ENCODE measurements at regions not wholly inside any gene's neighbourhood (a gene's known extent, or its start where the extent isn't known, plus 50 kb on each side); places are given as distances from the start of the nearest gene placed in this dataset.

DNA sequence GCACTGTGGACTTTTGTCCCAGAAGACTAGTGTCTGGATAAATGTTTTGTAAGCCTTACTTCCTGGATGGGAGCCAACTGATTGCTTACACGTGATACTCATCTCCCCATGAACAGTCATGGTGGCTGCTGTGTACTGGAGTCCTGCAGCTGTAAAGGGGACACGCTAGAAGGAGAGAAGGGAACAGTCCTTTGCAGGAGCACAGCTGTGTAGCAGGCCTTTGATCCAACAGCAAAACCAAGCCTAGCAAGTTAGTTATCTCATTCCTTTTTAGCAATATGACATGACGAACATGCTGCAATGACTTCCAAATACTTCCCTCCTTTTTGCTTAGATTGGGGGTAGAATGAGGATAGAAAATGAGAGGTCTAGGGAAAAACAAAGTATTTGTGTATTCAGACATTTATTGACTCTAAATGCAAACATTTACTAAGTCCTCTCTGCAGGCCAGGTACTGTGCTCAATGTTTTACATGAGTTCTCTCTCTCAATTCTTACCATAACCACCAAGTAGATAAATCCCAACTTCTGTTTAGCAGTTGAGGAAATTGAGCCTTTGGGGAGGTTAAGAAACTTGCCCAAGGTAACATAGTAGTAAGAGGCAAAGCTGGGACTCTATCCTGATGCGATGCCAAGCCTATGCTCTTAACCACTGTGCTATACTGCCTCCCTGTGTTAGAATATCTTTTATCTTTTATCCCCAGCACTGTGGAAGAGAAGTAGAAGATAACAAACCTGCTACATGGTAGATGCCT, 55.4 kb upstream of the CD28 start:
- ATAC-seq: peak; percentile 85
- H3K9me2 ChIP-seq (ENCODE audit: insufficient read depth): peaks cover 2% of the 10 kb centered on the region; the same call in 1 of the 2 replicates
- DNase-seq (ENCODE audit: low spot score): peak; percentile 65
- Mint-ChIP-seq H3K4me3 (no peak overlapping the region), H3K27me3 (ENCODE audit: insufficient read depth, low read depth, poor library complexity) (peaks cover 6% of the 10 kb centered on the region), H3K9me3 (peaks cover 9% of the 10 kb centered on the region), H3K27ac (no peak overlapping the region; the same call in 1 of the 2 replicates), H3K36me3 (ENCODE audit: low read depth) (peaks cover 7% of the 10 kb centered on the region; the same call in 2 of the 3 replicates), H3K4me1 (peaks cover 13% of the 10 kb centered on the region)
- no peak for TF ChIP-seq ZNF331 (CRISPR knock-in tag; IDR thresholded peaks at IDR 0.05; ENCODE audit: low read depth)
- TF ChIP-seq, protein P1, sequence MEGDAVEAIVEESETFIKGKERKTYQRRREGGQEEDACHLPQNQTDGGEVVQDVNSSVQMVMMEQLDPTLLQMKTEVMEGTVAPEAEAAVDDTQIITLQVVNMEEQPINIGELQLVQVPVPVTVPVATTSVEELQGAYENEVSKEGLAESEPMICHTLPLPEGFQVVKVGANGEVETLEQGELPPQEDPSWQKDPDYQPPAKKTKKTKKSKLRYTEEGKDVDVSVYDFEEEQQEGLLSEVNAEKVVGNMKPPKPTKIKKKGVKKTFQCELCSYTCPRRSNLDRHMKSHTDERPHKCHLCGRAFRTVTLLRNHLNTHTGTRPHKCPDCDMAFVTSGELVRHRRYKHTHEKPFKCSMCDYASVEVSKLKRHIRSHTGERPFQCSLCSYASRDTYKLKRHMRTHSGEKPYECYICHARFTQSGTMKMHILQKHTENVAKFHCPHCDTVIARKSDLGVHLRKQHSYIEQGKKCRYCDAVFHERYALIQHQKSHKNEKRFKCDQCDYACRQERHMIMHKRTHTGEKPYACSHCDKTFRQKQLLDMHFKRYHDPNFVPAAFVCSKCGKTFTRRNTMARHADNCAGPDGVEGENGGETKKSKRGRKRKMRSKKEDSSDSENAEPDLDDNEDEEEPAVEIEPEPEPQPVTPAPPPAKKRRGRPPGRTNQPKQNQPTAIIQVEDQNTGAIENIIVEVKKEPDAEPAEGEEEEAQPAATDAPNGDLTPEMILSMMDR (conservative IDR thresholded peaks at IDR 0.05; ENCODE audit: low read depth in 2 of 2): peak; percentile 50 to 63
- H3K27me3 ChIP-seq (ENCODE audit: insufficient read depth): no peaks in the 10 kb centered on the region
- H2AFZ ChIP-seq: peak overlapping the region; percentile 91
- H3K4me1 ChIP-seq (ENCODE audit: insufficient read depth): 0 out of 2 replicates have a peak, but pooled peaks cover 4% of the 10 kb centered on the region
- no peak overlapping the region for H3K27ac ChIP-seq (ENCODE audit: low read depth)
- H3K36me3 ChIP-seq (ENCODE audit: insufficient read depth): no peaks in the 10 kb centered on the region
- no peaks in the 10 kb centered on the region for H4K20me1 ChIP-seq (replicated peaks; ENCODE audit: insufficient read depth)
- H3K4me3 ChIP-seq: no peak overlapping the region
- H3F3A ChIP-seq (replicated peaks; ENCODE audit: low read depth): no peaks in the 10 kb centered on the region
- no peaks in the 10 kb centered on the region for H3K79me2 ChIP-seq (replicated peaks; ENCODE audit: insufficient read depth)
- H3K4me2 ChIP-seq: no peak overlapping the region

DNA sequence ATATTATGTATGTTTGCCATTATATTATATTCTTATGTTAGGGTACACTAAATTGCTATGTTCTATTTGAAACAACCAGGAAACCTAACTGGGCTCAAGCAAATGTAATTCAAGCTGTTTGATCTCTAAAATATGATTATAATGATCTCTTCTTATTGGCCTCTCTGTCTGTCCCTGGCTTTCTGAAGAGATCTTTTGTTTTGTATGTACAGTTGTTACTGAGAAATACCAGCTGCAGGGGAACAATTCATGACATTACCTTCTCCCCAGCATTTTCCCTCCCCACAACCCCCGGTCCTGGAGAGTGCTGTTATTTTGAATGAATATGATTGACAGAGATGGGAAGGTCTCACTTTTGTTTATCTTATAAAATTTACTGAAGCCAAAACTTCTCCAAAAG, 54.8 kb upstream of the CD28 start:
- Histone ChIP-seq H3F3A (replicated peaks; ENCODE audit: low read depth) (no peaks in the 10 kb centered on the region), H3K79me2 (replicated peaks; ENCODE audit: insufficient read depth) (no peaks in the 10 kb centered on the region), H3K27ac (ENCODE audit: low read depth) (no peak overlapping the region), H3K9me2 (ENCODE audit: insufficient read depth) (no peaks in the 10 kb centered on the region), H3K4me2 (no peak overlapping the region), H3K4me1 (ENCODE audit: insufficient read depth) (0 out of 2 replicates have a peak, but pooled peaks cover 4% of the 10 kb centered on the region), H3K4me3 (no peak overlapping the region), H4K20me1 (replicated peaks; ENCODE audit: insufficient read depth) (no peaks in the 10 kb centered on the region), H3K27me3 (ENCODE audit: insufficient read depth) (no peaks in the 10 kb centered on the region), H2AFZ (no peak overlapping the region), H3K36me3 (ENCODE audit: insufficient read depth) (no peaks in the 10 kb centered on the region)
- H3K4me1 Mint-ChIP-seq: peaks cover 14% of the 10 kb centered on the region
- DNase-seq (ENCODE audit: low spot score) (no peak), ATAC-seq (no peak)
- H3K27ac Mint-ChIP-seq: no peak overlapping the region
- TF ChIP-seq NANOG (IDR thresholded peaks at IDR 0.05; ENCODE audit: borderline replicate concordance) (no peak), STAT1 (IDR thresholded peaks at IDR 0.05; ENCODE audit: unreplicated experiment) (no peak), ZNF331 (CRISPR knock-in tag; IDR thresholded peaks at IDR 0.05; ENCODE audit: low read depth) (no peak), JUNB (IDR thresholded peaks at IDR 0.05; ENCODE audit: unreplicated experiment) (no peak), CREB1 (CRISPR knock-in tag; IDR thresholded peaks at IDR 0.05; ENCODE audit: low read depth) (no peak), ZNF114 (CRISPR knock-in tag; IDR thresholded peaks at IDR 0.05) (no peak)
- TF ChIP-seq, protein P2, sequence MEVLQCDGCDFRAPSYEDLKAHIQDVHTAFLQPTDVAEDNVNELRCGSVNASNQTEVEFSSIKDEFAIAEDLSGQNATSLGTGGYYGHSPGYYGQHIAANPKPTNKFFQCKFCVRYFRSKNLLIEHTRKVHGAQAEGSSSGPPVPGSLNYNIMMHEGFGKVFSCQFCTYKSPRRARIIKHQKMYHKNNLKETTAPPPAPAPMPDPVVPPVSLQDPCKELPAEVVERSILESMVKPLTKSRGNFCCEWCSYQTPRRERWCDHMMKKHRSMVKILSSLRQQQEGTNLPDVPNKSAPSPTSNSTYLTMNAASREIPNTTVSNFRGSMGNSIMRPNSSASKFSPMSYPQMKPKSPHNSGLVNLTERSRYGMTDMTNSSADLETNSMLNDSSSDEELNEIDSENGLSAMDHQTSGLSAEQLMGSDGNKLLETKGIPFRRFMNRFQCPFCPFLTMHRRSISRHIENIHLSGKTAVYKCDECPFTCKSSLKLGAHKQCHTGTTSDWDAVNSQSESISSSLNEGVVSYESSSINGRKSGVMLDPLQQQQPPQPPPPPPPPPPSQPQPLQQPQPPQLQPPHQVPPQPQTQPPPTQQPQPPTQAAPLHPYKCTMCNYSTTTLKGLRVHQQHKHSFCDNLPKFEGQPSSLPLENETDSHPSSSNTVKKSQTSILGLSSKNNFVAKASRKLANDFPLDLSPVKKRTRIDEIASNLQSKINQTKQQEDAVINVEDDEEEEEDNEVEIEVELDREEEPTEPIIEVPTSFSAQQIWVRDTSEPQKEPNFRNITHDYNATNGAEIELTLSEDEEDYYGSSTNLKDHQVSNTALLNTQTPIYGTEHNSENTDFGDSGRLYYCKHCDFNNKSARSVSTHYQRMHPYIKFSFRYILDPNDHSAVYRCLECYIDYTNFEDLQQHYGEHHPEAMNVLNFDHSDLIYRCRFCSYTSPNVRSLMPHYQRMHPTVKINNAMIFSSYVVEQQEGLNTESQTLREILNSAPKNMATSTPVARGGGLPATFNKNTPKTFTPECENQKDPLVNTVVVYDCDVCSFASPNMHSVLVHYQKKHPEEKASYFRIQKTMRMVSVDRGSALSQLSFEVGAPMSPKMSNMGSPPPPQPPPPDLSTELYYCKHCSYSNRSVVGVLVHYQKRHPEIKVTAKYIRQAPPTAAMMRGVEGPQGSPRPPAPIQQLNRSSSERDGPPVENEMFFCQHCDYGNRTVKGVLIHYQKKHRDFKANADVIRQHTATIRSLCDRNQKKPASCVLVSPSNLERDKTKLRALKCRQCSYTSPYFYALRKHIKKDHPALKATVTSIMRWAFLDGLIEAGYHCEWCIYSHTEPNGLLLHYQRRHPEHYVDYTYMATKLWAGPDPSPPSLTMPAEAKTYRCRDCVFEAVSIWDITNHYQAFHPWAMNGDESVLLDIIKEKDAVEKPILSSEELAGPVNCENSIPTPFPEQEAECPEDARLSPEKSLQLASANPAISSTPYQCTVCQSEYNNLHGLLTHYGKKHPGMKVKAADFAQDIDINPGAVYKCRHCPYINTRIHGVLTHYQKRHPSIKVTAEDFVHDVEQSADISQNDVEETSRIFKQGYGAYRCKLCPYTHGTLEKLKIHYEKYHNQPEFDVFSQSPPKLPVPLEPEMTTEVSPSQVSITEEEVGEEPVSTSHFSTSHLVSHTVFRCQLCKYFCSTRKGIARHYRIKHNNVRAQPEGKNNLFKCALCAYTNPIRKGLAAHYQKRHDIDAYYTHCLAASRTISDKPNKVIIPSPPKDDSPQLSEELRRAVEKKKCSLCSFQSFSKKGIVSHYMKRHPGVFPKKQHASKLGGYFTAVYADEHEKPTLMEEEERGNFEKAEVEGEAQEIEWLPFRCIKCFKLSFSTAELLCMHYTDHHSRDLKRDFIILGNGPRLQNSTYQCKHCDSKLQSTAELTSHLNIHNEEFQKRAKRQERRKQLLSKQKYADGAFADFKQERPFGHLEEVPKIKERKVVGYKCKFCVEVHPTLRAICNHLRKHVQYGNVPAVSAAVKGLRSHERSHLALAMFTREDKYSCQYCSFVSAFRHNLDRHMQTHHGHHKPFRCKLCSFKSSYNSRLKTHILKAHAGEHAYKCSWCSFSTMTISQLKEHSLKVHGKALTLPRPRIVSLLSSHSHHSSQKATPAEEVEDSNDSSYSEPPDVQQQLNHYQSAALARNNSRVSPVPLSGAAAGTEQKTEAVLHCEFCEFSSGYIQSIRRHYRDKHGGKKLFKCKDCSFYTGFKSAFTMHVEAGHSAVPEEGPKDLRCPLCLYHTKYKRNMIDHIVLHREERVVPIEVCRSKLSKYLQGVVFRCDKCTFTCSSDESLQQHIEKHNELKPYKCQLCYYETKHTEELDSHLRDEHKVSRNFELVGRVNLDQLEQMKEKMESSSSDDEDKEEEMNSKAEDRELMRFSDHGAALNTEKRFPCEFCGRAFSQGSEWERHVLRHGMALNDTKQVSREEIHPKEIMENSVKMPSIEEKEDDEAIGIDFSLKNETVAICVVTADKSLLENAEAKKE (CRISPR knock-in tag; IDR thresholded peaks at IDR 0.05): no peak
- TF ChIP-seq, protein P1 (conservative IDR thresholded peaks at IDR 0.05; ENCODE audit: low read depth in 2 of 2): no peak
- H3K36me3 Mint-ChIP-seq (ENCODE audit: low read depth): peaks cover 5% of the 10 kb centered on the region; the same call in 2 of the 3 replicates
- H3K27me3 Mint-ChIP-seq (ENCODE audit: insufficient read depth, low read depth, poor library complexity): peaks cover 6% of the 10 kb centered on the region
- H3K9me3 Mint-ChIP-seq: peaks cover 5% of the 10 kb centered on the region
- no peak overlapping the region for H3K4me3 Mint-ChIP-seq
